ENCODE measurements at regions not wholly inside any gene's neighbourhood (a gene's known extent, or its start where the extent isn't known, plus 50 kb on each side); places are given as distances from the start of the nearest gene placed in this dataset.

- no peaks in the 10 kb centered on the region for H4K20me1 ChIP-seq (ENCODE audit: insufficient read depth)
- no peak for TF ChIP-seq CTCF (conservative IDR thresholded peaks at IDR 0.05; ENCODE audit: low read depth, low read length)
Measured at GRCh38 chr16:11425140-11425539, 79.9 kb downstream of the RMI2 start.

GRCh38 chr16:11428623-11428953 is 83.3 kb downstream of the RMI2 start:
- Histone ChIP-seq H3K9ac (no peak overlapping the region), H3K4me1 (ENCODE audit: low read depth, poor library complexity, severe bottlenecking) (peaks cover 2% of the 10 kb centered on the region), H3K36me3 (ENCODE audit: insufficient read depth) (no peaks in the 10 kb centered on the region), H4K20me1 (ENCODE audit: insufficient read depth) (no peaks in the 10 kb centered on the region), H3K79me2 (ENCODE audit: insufficient read depth, low read depth) (no peaks in the 10 kb centered on the region), H3K27me3 (ENCODE audit: insufficient read depth, low read depth) (no peaks in the 10 kb centered on the region), H2AFZ (ENCODE audit: low read depth) (no peak overlapping the region), H3K4me2 (no peak overlapping the region), H3K4me3 (IDR thresholded peaks at IDR 0.05; ENCODE audit: insufficient read depth, low read depth, low read length) (no peak overlapping the region), H3K27ac (no peak overlapping the region)
- TF ChIP-seq CTCF (conservative IDR thresholded peaks at IDR 0.05; ENCODE audit: low read depth, low read length), result no peak

More at GRCh38 chr16:11425140-11425539, 79.9 kb downstream of the RMI2 start:
- Histone ChIP-seq H3K36me3 (ENCODE audit: insufficient read depth) (no peaks in the 10 kb centered on the region), H3K9ac (no peak overlapping the region), H3K4me1 (ENCODE audit: low read depth, poor library complexity, severe bottlenecking) (peaks cover 7% of the 10 kb centered on the region), H3K4me3 (IDR thresholded peaks at IDR 0.05; ENCODE audit: insufficient read depth, low read depth, low read length) (no peak overlapping the region), H3K27me3 (ENCODE audit: insufficient read depth, low read depth) (no peaks in the 10 kb centered on the region), H3K27ac (no peak overlapping the region), H3K4me2 (no peak overlapping the region), H3K79me2 (ENCODE audit: insufficient read depth, low read depth) (no peaks in the 10 kb centered on the region), H2AFZ (ENCODE audit: low read depth) (no peak overlapping the region)

- Histone ChIP-seq H3K79me2 (ENCODE audit: insufficient read depth, low read depth) (no peaks in the 10 kb centered on the region), H3K4me2 (no peak overlapping the region), H3K4me1 (ENCODE audit: low read depth, poor library complexity, severe bottlenecking) (no peaks in the 10 kb centered on the region), H3K36me3 (ENCODE audit: insufficient read depth) (no peaks in the 10 kb centered on the region), H3K27me3 (ENCODE audit: insufficient read depth, low read depth) (no peaks in the 10 kb centered on the region), H4K20me1 (ENCODE audit: insufficient read depth) (no peaks in the 10 kb centered on the region), H3K4me3 (IDR thresholded peaks at IDR 0.05; ENCODE audit: insufficient read depth, low read depth, low read length) (no peak overlapping the region), H3K27ac (no peak overlapping the region), H2AFZ (ENCODE audit: low read depth) (no peak overlapping the region), H3K9ac (no peak overlapping the region)
- no peak for TF ChIP-seq CTCF (conservative IDR thresholded peaks at IDR 0.05; ENCODE audit: low read depth, low read length)
Measured at GRCh38 chr16:11429123-11429522, 83.9 kb downstream of the RMI2 start.

- Histone ChIP-seq H2AFZ (ENCODE audit: low read depth) (no peak overlapping the region), H3K27me3 (ENCODE audit: insufficient read depth, low read depth) (no peaks in the 10 kb centered on the region), H3K79me2 (ENCODE audit: insufficient read depth, low read depth) (no peaks in the 10 kb centered on the region), H3K4me3 (IDR thresholded peaks at IDR 0.05; ENCODE audit: insufficient read depth, low read depth, low read length) (no peak overlapping the region), H3K4me2 (no peak overlapping the region), H4K20me1 (ENCODE audit: insufficient read depth) (no peaks in the 10 kb centered on the region), H3K9ac (no peak overlapping the region), H3K36me3 (ENCODE audit: insufficient read depth) (no peaks in the 10 kb centered on the region), H3K27ac (no peak overlapping the region), H3K4me1 (ENCODE audit: low read depth, poor library complexity, severe bottlenecking) (no peaks in the 10 kb centered on the region)
- no peak for TF ChIP-seq CTCF (conservative IDR thresholded peaks at IDR 0.05; ENCODE audit: low read depth, low read length)
Measured at GRCh38 chr16:11429823-11430222, 84.6 kb downstream of the RMI2 start.
